Neural cell (in vitro differentiated cells): ENCODE measurements at regions not wholly inside any gene's neighbourhood (a gene's known extent, or its start where the extent isn't known, plus 50 kb on each side); places are given as distances from the start of the nearest gene placed in this dataset.
"Not testable (repeated sequence)": the region's sequence is repeated elsewhere in the genome, so short reads cannot be mapped to it uniquely, and the experiment has no call there.

Experiments
- H2AFZ ChIP-seq: fragments of 200-600, 300-800 bp; sonication (generic), shearing (Covaris generic); 2 replicates; pipeline ENCODE4 v1.6.0; 2014; ENCODE audit warnings: low read depth, mild to moderate bottlenecking, antibody characterized with exemption, low read length, moderate library complexity
- H3F3A ChIP-seq: fragments of 200-600 bp; shearing (Covaris generic); 2 replicates; pipeline ENCODE4 v1.6.1; 2016; ENCODE audit warnings: mild to moderate bottlenecking, moderate library complexity, mixed read lengths, antibody characterized with exemption, low read length; ENCODE audit not compliant: insufficient read depth, poor library complexity, severe bottlenecking
- H3K27ac ChIP-seq: fragments of 200-600, 300-800 bp; sonication (generic), shearing (Covaris generic); 2 replicates; pipeline ENCODE4 v1.5.1; 2014; ENCODE audit warnings: mild to moderate bottlenecking, low read length, moderate library complexity
- H3K27me3 ChIP-seq: fragments of 300-800, 200-600 bp; sonication (generic), shearing (Covaris generic); 2 replicates; pipeline ENCODE4 v1.6.0; 2014; ENCODE audit warnings: mild to moderate bottlenecking, low read depth, low read length, moderate library complexity; ENCODE audit not compliant: insufficient read depth
- H3K36me3 ChIP-seq: fragments of 300-800, 200-600 bp; sonication (generic), shearing (Covaris generic); 2 replicates; pipeline ENCODE4 v1.5.1; 2014; ENCODE audit warnings: mild to moderate bottlenecking, antibody characterized with exemption, low read length, moderate library complexity; ENCODE audit not compliant: insufficient read depth
- H3K4me2 ChIP-seq: fragments of 300-800, 200-600 bp; sonication (generic), shearing (Covaris generic); 2 replicates; pipeline ENCODE4 v1.6.0; 2014; ENCODE audit warnings: mild to moderate bottlenecking, low read length
- H3K4me3 ChIP-seq: fragments of 300-800, 200-600 bp; sonication (generic), shearing (Covaris generic); 2 replicates; pipeline ENCODE4 v1.5.1; 2014; ENCODE audit warnings: mild to moderate bottlenecking, low read length, moderate library complexity
- H3K79me2 ChIP-seq: fragments of 200-600 bp; shearing (Covaris generic); replicated peaks from 2 replicates; pipeline ENCODE4 v1.6.0; 2014; ENCODE audit warnings: mild to moderate bottlenecking, low read length, moderate library complexity; ENCODE audit not compliant: insufficient read depth
- H3K9ac ChIP-seq: fragments of 300-800, 200-600 bp; sonication (generic), shearing (Covaris generic); 2 replicates; pipeline ENCODE4 v1.6.1; 2016; ENCODE audit warnings: mild to moderate bottlenecking, low read length, mixed read lengths
- H3K9me2 ChIP-seq: fragments of 200-600 bp; shearing (Covaris generic); 2 replicates; pipeline ENCODE4 v1.6.1; 2016; ENCODE audit warnings: mild to moderate bottlenecking, low read length, mixed read lengths; ENCODE audit not compliant: insufficient read depth
- H3K9me3 ChIP-seq: fragments of 200-600, 300-800 bp; sonication (generic), shearing (Covaris generic); 2 replicates; pipeline ENCODE4 v1.6.1; 2016; ENCODE audit warnings: mild to moderate bottlenecking, mixed run types, low read length, moderate library complexity, mixed read lengths
- H4K20me1 ChIP-seq: fragments of 200-600 bp; shearing (Covaris generic); 2 replicates; pipeline ENCODE4 v1.6.1; 2016; ENCODE audit warnings: mild to moderate bottlenecking, mixed run types; ENCODE audit not compliant: insufficient read depth
- CTCF ChIP-seq: fragments of 450-650 bp; IDR thresholded peaks from 2 replicates; pipeline ENCODE4 v1.5.1; 2014; ENCODE audit warnings: antibody characterized with exemption, mild to moderate bottlenecking, moderate library complexity; ENCODE audit not compliant: poor library complexity, severe bottlenecking
- EP300 ChIP-seq: fragments of 450-650 bp; conservative IDR thresholded peaks from 2 replicates; pipeline ENCODE4 v1.6.1; 2014; ENCODE audit warnings: antibody characterized with exemption, mild to moderate bottlenecking, moderate library complexity; ENCODE audit not compliant: poor library complexity, severe bottlenecking
- EZH2 ChIP-seq: fragments of 200-600, 300-800 bp; shearing (Covaris generic), sonication (generic); IDR thresholded peaks from 2 replicates; pipeline ENCODE4 v1.6.1; 2014; ENCODE audit warnings: antibody characterized with exemption, low read length, borderline replicate concordance, mild to moderate bottlenecking; ENCODE audit not compliant: insufficient read depth, poor library complexity, severe bottlenecking
- MXI1 ChIP-seq: fragments of 450-650 bp; conservative IDR thresholded peaks from 2 replicates; pipeline ENCODE4 v1.6.1; 2014; ENCODE audit warnings: antibody characterized with exemption, mild to moderate bottlenecking; ENCODE audit not compliant: poor library complexity, severe bottlenecking
- POLR2AphosphoS5 ChIP-seq: IDR thresholded peaks from 2 replicates; pipeline ENCODE4 v1.6.1; 2012
- RAD21 ChIP-seq: fragments of 450-650 bp; conservative IDR thresholded peaks from 2 replicates; pipeline ENCODE4 v1.6.1; 2014; ENCODE audit warnings: antibody characterized with exemption, mild to moderate bottlenecking, moderate library complexity
- REST ChIP-seq: IDR thresholded peaks from 2 replicates; pipeline ENCODE4 v1.6.1; 2012; ENCODE audit warnings: borderline replicate concordance
- SMC3 ChIP-seq: fragments of 450-650 bp; conservative IDR thresholded peaks from 2 replicates; pipeline ENCODE4 v1.6.1; 2014; ENCODE audit warnings: antibody characterized with exemption, mild to moderate bottlenecking, moderate library complexity; ENCODE audit not compliant: poor library complexity
- TAF1 ChIP-seq: IDR thresholded peaks from 2 replicates; pipeline ENCODE4 v1.6.1; 2012; ENCODE audit warnings: low read depth

GRCh38 chr13:62747629-62748028, 1332.0 kb upstream of the PCDH20 start (continued):
- no peak for TF ChIP-seq REST

- Histone ChIP-seq H3F3A (no peaks in the 10 kb centered on the region), H4K20me1 (no peaks in the 10 kb centered on the region), H3K4me3 (no peak overlapping the region), H3K9me2 (no peaks in the 10 kb centered on the region), H3K36me3 (no peaks in the 10 kb centered on the region), H3K79me2 (no peaks in the 10 kb centered on the region), H2AFZ (no peak overlapping the region), H3K27me3 (no peaks in the 10 kb centered on the region), H3K27ac (no peak overlapping the region), H3K9me3 (no peaks in the 10 kb centered on the region), H3K4me2 (no peak overlapping the region), H3K9ac (no peak overlapping the region)
- TF ChIP-seq CTCF = no peak
- no peak for TF ChIP-seq REST
- TF ChIP-seq EP300 = no peak
- TF ChIP-seq TAF1 = no peak
- no peak for TF ChIP-seq RAD21
- no peak for TF ChIP-seq POLR2AphosphoS5
- TF ChIP-seq MXI1 = no peak
- TF ChIP-seq EZH2 = no peak
- no peak for TF ChIP-seq SMC3
Measured at GRCh38 chr13:62747152-62747551, 1331.5 kb upstream of the PCDH20 start.

- H3K9me3 ChIP-seq, H3K4me2 ChIP-seq, H3K9ac ChIP-seq, H3K36me3 ChIP-seq, H3K79me2 ChIP-seq, H3K27me3 ChIP-seq, H3K27ac ChIP-seq, H3F3A ChIP-seq, H3K4me3 ChIP-seq, H2AFZ ChIP-seq, H4K20me1 ChIP-seq, H3K9me2 ChIP-seq: not testable (repeated sequence)
Measured at GRCh38 chr13:62729746-62730145, 1314.1 kb upstream of the PCDH20 start.
